ENCODE measurements at regions not wholly inside any gene's neighbourhood (a gene's known extent, or its start where the extent isn't known, plus 50 kb on each side); places are given as distances from the start of the nearest gene placed in this dataset.

DNA sequence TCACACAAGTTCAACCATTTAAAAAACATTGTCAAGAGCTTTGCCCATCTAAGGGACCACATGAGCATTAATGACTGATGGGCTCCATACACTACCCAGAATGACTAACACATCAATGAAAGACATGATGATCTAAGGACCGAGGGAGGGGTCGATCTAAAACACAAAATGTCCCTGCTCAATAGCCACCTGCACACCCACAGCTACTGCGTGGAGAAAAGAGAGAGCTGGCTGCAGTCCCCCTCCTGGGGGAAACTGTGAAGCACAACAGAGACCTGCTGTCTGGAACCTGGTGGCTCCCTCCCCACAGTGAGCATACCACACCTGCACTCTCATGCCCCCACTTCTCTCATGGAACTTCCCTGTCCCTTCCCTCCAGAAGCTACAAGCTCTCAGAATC, 130.1 kb upstream of the ERG start:
- ChIA-PET CTCF (no interaction called here), POLR2A (ENCODE audit: unreplicated experiment) (no interaction called here)
- no peaks in the 10 kb centered on the region for H3K27me3 ChIP-seq (ENCODE audit: insufficient read depth, low read depth)
- no peak overlapping the region for H3K4me2 ChIP-seq
- BruUV-seq (replicated peaks) = no TSS peak
- H3K79me2 ChIP-seq (ENCODE audit: low read depth) = no peaks in the 10 kb centered on the region
- no peaks in the 10 kb centered on the region for H4K20me1 ChIP-seq (ENCODE audit: insufficient read depth)
- no peaks in the 10 kb centered on the region for H3K9me2 ChIP-seq (ENCODE audit: insufficient read depth)
- H2AFZ ChIP-seq = no peak overlapping the region
- H3K36me3 ChIP-seq (ENCODE audit: low read depth) = no peaks in the 10 kb centered on the region
- H3K9me3 ChIP-seq (ENCODE audit: insufficient read depth, low read depth) = no peaks in the 10 kb centered on the region
- H3F3A ChIP-seq (ENCODE audit: insufficient read depth, low read depth) = no peaks in the 10 kb centered on the region
- H3K4me3 ChIP-seq = no peak overlapping the region
- TF ChIP-seq EZH2 (IDR thresholded peaks at IDR 0.05; ENCODE audit: low read depth) = no peak
- TF ChIP-seq, protein P1, sequence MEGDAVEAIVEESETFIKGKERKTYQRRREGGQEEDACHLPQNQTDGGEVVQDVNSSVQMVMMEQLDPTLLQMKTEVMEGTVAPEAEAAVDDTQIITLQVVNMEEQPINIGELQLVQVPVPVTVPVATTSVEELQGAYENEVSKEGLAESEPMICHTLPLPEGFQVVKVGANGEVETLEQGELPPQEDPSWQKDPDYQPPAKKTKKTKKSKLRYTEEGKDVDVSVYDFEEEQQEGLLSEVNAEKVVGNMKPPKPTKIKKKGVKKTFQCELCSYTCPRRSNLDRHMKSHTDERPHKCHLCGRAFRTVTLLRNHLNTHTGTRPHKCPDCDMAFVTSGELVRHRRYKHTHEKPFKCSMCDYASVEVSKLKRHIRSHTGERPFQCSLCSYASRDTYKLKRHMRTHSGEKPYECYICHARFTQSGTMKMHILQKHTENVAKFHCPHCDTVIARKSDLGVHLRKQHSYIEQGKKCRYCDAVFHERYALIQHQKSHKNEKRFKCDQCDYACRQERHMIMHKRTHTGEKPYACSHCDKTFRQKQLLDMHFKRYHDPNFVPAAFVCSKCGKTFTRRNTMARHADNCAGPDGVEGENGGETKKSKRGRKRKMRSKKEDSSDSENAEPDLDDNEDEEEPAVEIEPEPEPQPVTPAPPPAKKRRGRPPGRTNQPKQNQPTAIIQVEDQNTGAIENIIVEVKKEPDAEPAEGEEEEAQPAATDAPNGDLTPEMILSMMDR (conservative IDR thresholded peaks at IDR 0.05) = no peak
- intact Hi-C loops (cut with micrococcal nuclease; ENCODE audit: unreplicated experiment) = no loop called here
- no peaks in the 10 kb centered on the region for H3K4me1 ChIP-seq (replicated peaks; ENCODE audit: insufficient read depth)
- no peak for DNase-seq
- H3K27ac ChIP-seq = no peak overlapping the region

DNA sequence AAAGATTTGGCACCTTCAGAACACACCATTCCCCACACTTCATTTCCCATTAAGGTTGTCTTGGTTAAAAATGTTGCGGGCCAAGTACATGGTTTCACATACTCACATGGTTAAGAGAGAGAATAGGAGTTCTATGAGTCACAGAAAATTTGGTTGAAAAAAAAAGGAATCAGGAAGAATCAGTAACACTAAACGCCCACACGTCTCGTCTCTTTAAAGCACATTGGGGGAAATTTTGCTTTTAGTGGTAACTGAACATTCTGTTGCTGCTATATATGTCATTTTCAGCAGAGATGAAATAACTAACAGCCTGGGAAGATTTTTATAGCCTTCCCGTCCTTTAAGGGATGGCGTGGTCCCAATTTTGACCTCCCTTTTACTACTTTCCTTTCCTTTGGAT, 132.9 kb upstream of the ERG start:
- BruUV-seq (replicated peaks) = no TSS peak
- no peak for DNase-seq
- intact Hi-C loops (cut with micrococcal nuclease; ENCODE audit: unreplicated experiment) = no loop called here
- H3K27me3 ChIP-seq (ENCODE audit: insufficient read depth, low read depth) = peaks cover 8% of the 10 kb centered on the region
- no peaks in the 10 kb centered on the region for H4K20me1 ChIP-seq (ENCODE audit: insufficient read depth)
- H3K4me3 ChIP-seq = no peak overlapping the region
- H3F3A ChIP-seq (ENCODE audit: insufficient read depth, low read depth) = no peaks in the 10 kb centered on the region
- no peaks in the 10 kb centered on the region for H3K79me2 ChIP-seq (ENCODE audit: low read depth)
- H3K9me3 ChIP-seq (ENCODE audit: insufficient read depth, low read depth) = no peaks in the 10 kb centered on the region
- no peak overlapping the region for H3K4me2 ChIP-seq
- no peaks in the 10 kb centered on the region for H3K36me3 ChIP-seq (ENCODE audit: low read depth)
- ChIA-PET CTCF (no interaction called here), POLR2A (ENCODE audit: unreplicated experiment) (no interaction called here)
- H3K4me1 ChIP-seq (replicated peaks; ENCODE audit: insufficient read depth) = no peaks in the 10 kb centered on the region
- H3K27ac ChIP-seq = no peak overlapping the region
- H3K9me2 ChIP-seq (ENCODE audit: insufficient read depth) = no peaks in the 10 kb centered on the region
- no peak for TF ChIP-seq EZH2 (IDR thresholded peaks at IDR 0.05; ENCODE audit: low read depth)
- TF ChIP-seq, protein P1 (conservative IDR thresholded peaks at IDR 0.05) = no peak
- no peak overlapping the region for H2AFZ ChIP-seq

DNA sequence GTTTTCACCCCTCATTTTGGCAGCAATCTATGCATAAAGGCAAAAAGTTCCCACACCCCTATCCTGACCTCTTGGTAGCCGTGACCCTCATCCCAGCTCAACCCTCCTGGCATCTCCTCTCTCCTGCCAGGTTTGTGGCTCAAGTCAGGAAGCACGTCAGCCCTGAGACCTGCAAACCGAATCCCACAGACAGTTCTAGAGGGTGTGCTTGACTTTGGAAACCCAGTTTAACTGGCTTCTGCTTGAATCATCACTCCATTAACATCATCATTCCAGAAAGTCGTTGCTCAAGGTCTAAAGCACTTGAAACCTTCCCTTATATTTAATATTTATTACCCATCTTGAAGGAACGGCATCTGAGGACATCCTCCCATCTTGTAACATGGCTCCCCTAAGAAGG, 133.4 kb upstream of the ERG start:
- Histone ChIP-seq H3F3A (ENCODE audit: insufficient read depth, low read depth) (no peaks in the 10 kb centered on the region), H2AFZ (no peak overlapping the region), H3K4me3 (no peak overlapping the region), H3K79me2 (ENCODE audit: low read depth) (no peaks in the 10 kb centered on the region), H3K27me3 (ENCODE audit: insufficient read depth, low read depth) (peaks cover 8% of the 10 kb centered on the region), H3K36me3 (ENCODE audit: low read depth) (no peaks in the 10 kb centered on the region), H3K4me1 (replicated peaks; ENCODE audit: insufficient read depth) (no peaks in the 10 kb centered on the region), H4K20me1 (ENCODE audit: insufficient read depth) (no peaks in the 10 kb centered on the region), H3K9me3 (ENCODE audit: insufficient read depth, low read depth) (no peaks in the 10 kb centered on the region), H3K4me2 (no peak overlapping the region), H3K9me2 (ENCODE audit: insufficient read depth) (no peaks in the 10 kb centered on the region), H3K27ac (no peak overlapping the region)
- intact Hi-C loops (cut with micrococcal nuclease; ENCODE audit: unreplicated experiment) = no loop called here
- ChIA-PET POLR2A (ENCODE audit: unreplicated experiment) (no interaction called here), CTCF (no interaction called here)
- no TSS peak for BruUV-seq (replicated peaks)
- TF ChIP-seq, protein P1 (conservative IDR thresholded peaks at IDR 0.05) = no peak
- no peak for TF ChIP-seq EZH2 (IDR thresholded peaks at IDR 0.05; ENCODE audit: low read depth)
- DNase-seq = no peak
